Activated CD8-positive, alpha-beta memory T cell treated with anti-CD3 and anti-CD28 coated beads for 1 hour (primary cell): ENCODE measurements at regions not wholly inside any gene's neighbourhood (a gene's known extent, or its start where the extent isn't known, plus 50 kb on each side); places are given as distances from the start of the nearest gene placed in this dataset.
"Not testable (repeated sequence)": the region's sequence is repeated elsewhere in the genome, so short reads cannot be mapped to it uniquely, and the experiment has no call there.

ENCODE experiments used
- DNase-seq, 2 donors: peaks; one replicate each; pipeline ENCODE4 v3.0.0-alpha.2; 2020; ENCODE audit warnings: low read depth in 1 of 2; ENCODE audit errors: extremely low read depth in 1 of 2

DNA sequence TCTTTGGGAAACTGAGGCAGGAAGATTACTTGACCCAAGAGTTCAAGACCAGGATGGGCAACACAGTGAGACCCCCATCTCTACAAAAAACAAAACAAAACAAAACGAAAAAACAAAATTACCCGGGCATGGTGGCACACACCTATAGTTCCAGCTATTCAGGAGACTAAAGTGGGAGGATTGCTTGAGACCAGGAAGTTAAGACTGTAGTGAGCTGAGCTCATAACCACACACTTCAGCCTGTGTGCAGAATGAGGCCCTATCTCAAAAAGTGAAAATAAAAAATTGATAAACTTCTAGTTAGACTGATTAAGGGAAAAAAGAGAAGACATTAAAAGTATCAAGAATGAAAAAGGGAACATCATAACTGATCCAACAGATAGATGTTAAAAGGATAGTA lies 154.0 kb downstream of the RHOU start:
- no peak for DNase-seq

DNA sequence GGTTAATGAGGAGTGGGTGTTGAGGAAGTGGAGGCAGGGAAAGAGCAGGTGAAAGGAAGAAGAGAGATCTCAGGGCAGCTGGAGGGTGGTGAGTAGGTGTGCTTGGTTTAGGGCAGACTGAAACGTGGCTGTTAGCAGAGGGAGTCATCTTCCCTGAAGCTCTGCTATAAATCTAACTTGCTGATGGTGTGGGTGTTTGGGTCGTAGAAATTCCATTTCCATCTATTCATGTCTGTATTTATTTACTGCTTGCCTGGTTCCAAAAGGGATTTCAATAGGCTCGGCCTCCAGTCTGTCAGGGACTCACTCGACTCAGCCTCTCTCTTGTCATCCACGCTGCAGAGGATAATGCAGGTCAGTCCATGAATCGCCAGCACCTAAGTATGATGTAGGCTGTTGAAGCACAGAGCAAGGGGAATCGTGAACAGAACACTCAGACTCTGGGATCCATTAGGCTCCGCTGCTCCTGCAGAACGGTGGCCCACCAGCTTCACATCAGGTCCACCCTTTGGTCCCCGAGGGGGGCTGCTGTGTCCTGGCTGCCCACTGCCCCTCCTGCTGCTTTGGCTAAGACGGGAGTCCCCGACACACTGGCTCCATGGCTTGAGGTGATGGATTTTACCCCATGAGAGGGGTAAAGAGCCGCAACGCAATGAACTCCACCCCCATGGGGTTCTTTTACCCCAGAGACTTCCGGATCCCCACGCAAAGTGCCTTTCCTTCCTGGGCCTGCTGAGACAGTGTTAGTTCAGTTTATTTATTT lies 156.2 kb downstream of the RHOU start:
- DNase-seq: no peak

DNA sequence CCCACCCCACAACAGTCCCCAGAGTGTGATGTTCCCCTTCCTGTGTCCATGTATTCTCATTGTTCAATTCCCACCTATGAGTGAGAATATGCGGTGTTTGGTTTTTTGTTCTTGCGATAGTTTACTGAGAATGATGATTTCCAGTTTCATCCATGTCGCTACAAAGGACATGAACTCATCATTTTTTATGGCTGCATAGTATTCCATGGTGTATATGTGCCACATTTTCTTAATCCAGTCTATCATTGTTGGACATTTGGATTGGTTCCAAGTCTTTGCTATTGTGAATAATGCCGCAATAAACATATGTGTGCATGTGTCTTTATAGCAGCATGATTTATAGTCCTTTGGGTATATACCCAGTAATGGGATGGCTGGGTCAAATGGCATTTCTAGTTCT lies 156.9 kb downstream of the RHOU start:
- not testable (repeated sequence) for DNase-seq

- DNase-seq: no peak
These were observed 159.2 kb downstream of the RHOU start for GRCh38 chr1:228894442-228894989.

GRCh38 chr1:228897901-228898300 lies 162.6 kb downstream of the RHOU start:
- no peak for DNase-seq

- DNase-seq: no peak
These were observed 163.3 kb downstream of the RHOU start for GRCh38 chr1:228898582-228898992.

- no peak for DNase-seq
These were observed 164.2 kb downstream of the RHOU start for GRCh38 chr1:228899421-228899956.

- DNase-seq: no peak
These were observed 165.0 kb downstream of the RHOU start for GRCh38 chr1:228900099-228900885.

GRCh38 chr1:228900886-228901392 lies 165.7 kb downstream of the RHOU start:
- DNase-seq: no peak

GRCh38 chr1:228901936-228902681 lies 166.8 kb downstream of the RHOU start:
- DNase-seq: no peak

DNA sequence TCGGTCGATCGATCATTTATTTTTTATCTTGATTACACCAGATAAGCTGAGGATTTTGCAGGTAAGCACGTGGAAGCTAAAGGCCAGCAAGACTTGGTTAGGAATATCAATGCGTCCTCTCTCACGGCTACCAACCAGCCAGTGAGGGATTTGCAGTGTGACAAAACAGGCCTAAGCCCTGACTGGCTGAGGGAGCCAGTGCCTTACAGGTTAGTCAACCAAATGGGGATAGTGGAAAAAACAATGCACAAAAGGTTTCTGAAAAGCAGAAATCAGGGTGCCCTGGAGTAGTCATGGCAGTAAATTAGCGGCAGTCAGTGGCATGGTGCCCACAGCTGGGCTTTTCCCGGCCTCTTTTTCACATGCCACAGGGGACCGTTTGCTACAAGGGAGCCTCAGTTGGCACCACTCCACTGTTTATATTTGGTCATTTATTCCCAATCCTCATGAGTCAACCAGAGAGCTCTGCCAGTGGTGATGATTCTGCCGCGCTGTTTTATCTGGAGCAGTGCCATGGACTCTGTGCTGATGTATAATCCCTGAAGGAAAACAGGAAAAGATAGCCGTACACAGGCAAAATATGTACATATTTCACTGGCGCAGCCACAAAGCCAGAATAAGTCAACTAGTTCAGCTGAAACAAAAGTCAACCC lies 167.6 kb downstream of the RHOU start:
- DNase-seq: no peak

DNA sequence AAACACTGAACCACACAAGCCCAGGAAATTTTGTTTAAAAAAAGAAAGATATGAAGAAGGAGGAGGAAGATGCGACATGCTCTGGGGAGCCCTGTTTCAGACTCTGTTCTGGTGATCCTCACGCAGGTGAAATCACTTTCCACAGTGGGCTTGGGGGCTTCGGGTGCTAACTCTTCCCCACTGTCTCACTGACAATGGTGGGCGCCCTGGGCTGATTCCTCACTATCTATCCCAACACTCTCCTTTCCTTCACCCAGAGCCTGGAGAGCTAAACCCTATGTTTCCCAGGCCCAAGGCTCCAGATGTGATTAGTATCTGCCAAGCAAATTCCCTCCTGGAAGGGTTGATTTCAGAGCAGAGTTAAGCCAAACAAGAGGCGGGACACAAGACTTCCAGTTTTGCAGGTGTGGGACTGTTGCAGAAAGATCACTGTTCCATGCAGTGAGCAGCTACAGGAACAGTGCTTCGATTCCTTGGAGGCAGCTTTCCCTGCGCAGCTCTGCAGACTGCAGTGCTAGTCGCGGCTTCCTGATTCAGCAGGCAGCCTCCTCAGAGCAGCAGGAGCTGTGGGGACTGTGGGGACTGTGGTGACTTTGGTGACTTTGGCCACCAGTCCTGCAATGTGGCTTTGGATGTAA lies 168.3 kb downstream of the RHOU start:
- no peak for DNase-seq

GRCh38 chr1:228904222-228904621 lies 168.9 kb downstream of the RHOU start:
- no peak for DNase-seq

DNA sequence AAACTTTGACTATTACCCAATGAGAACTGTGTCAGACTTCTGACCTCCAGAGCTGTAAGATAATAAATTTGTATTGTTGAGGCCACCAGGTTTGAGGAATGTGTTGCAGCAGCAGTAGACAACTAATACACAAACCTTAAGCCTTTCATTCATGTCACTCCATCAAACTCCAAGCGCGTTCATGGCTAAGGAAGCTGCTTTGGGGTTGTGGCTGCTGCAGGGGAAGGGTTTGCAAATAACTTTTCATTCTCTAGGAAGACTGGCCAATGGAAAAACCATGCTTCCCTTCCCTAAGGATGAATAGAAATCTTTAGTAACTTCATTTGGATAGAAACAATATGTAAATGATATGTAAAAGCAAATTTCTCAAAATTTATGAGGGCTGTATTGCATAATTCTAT lies 170.4 kb downstream of the RHOU start:
- DNase-seq: no peak

DNA sequence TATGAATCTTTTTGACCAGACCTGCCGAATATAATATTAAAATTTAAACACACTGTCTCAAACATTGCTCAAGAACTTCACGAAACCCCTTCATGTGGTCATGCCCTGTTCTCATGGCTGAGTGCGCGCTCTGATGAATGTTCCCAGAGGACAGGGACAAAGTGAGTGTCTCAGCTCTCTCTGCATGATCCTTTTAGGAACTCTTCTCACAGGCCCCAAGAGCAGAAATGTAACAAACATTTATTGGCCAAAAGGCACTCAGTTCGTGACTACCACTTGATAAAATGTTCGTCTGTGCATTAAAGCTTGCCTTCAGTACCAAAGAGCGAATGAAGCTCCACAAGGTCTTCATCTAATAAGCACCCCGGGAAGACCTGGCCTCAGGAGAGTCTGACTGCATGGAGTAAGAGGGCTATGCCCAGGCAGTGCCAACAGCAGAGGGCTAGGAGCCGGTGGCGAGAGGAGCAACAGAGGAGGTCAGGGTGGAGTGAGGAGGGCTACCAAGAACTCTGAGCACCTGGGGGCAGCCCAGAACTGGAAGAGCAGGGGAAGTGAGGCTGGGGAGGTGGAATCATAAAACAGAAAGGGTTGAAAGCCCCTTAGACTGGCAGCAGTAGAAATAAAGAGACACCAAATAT lies 171.1 kb downstream of the RHOU start:
- no peak for DNase-seq

- DNase-seq: no peak
These were observed 176.2 kb downstream of the RHOU start for GRCh38 chr1:228911225-228912210.

DNA sequence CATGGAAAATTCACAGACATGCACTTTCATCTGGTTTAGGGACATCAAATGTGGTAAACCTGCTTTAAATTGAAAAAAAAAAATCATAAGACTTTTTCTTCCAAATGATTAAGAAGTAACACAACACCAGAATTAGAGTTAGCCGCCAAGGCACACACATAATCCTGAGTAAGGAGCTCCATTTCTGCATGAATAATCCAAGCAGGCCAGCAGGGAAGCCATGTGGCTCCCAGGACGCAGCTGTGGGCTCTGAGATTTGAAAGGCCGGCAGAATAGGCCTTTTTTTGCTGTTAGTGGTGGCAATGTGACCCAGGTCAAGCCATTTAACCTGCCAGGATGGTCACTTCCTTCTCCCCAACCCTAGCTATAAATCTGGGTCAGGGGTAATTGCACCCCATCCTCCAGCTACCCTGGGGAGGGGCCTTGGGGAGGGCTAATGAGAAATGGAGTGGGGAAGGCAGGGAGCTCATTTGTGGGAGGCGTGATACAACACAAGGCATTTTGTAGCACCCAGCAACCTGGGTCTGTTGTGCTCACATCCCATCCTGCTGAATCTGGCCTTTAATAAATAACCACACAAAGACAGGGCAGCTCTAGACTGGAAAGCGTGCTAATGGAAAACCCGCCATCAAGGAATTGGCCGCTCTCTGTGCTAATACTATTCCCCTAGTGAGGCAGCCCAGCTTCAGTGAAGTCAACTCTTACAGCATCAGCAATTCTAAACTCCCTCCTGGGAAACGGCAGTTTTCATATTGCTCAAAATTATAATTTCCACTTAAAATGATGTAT lies 178.5 kb downstream of the RHOU start:
- no peak for DNase-seq
